ENCODE measurements at regions not wholly inside any gene's neighbourhood (a gene's known extent, or its start where the extent isn't known, plus 50 kb on each side); places are given as distances from the start of the nearest gene placed in this dataset.

GRCh38 chr10:78460204-78460603 is 426.5 kb downstream of the RPS24 start:
- no peak for DNase-seq (ENCODE audit: low spot score)
- Histone ChIP-seq H3K27ac (no peak overlapping the region), H3K4me3 (no peak overlapping the region)
- TF ChIP-seq CTCF (IDR thresholded peaks at IDR 0.05): no peak

- no peak overlapping the region for H3K4me3 ChIP-seq
- TF ChIP-seq CTCF (IDR thresholded peaks at IDR 0.05): no peak
- peak; percentile 14 for DNase-seq (ENCODE audit: low spot score)
Observed at GRCh38 chr10:78461333-78461732, 427.7 kb downstream of the RPS24 start.

GRCh38 chr10:78462176-78462575 is 428.5 kb downstream of the RPS24 start:
- no peak overlapping the region for H3K27ac ChIP-seq
- no peak overlapping the region for H3K4me3 ChIP-seq
- DNase-seq (ENCODE audit: low spot score): no peak
- no peak for TF ChIP-seq CTCF (IDR thresholded peaks at IDR 0.05)

More at GRCh38 chr10:78461333-78461732, 427.7 kb downstream of the RPS24 start:
- no peak overlapping the region for H3K27ac ChIP-seq

GRCh38 chr10:78462726-78463228 is 429.1 kb downstream of the RPS24 start:
- Histone ChIP-seq H3K4me3 (no peak overlapping the region), H3K27ac (no peak overlapping the region)
- peak; percentile 46 for DNase-seq (ENCODE audit: low spot score)
- TF ChIP-seq CTCF (IDR thresholded peaks at IDR 0.05): no peak

GRCh38 chr10:78464118-78464855 is 430.6 kb downstream of the RPS24 start:
- no peak overlapping the region for H3K27ac ChIP-seq
- no peak overlapping the region for H3K4me3 ChIP-seq

GRCh38 chr10:78464856-78465267 is 431.2 kb downstream of the RPS24 start:
- no peak overlapping the region for H3K27ac ChIP-seq

More at GRCh38 chr10:78464118-78464855, 430.6 kb downstream of the RPS24 start:
- no peak for DNase-seq (ENCODE audit: low spot score)
- TF ChIP-seq CTCF (IDR thresholded peaks at IDR 0.05): no peak

More at GRCh38 chr10:78464856-78465267, 431.2 kb downstream of the RPS24 start:
- no peak for DNase-seq (ENCODE audit: low spot score)
- TF ChIP-seq CTCF (IDR thresholded peaks at IDR 0.05): no peak
- H3K4me3 ChIP-seq: no peak overlapping the region

Data from coronary artery (tissue), 2 donors.